ENCODE measurements at regions not wholly inside any gene's neighbourhood (a gene's known extent, or its start where the extent isn't known, plus 50 kb on each side); places are given as distances from the start of the nearest gene placed in this dataset.

DNA sequence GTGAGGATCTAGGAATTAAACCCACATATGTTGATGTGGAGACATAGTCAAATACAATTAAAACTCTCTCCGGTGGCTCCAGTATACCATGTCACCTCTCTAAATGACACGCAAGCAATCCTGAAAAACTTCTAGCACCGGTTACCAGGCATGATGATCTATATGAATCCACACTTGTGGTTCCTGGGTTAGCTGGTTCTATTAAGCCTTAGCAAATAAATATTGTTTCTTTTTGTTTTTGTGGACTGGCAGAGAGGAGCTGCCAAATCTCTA lies 104.8 kb downstream of the SEC61B start:
- DNase-seq (ENCODE audit: low spot score) = no peak
- ChIA-PET POLR2A (no interaction called here), CTCF (ENCODE audit: unreplicated experiment) (no interaction called here)
- TF ChIP-seq, protein P1, sequence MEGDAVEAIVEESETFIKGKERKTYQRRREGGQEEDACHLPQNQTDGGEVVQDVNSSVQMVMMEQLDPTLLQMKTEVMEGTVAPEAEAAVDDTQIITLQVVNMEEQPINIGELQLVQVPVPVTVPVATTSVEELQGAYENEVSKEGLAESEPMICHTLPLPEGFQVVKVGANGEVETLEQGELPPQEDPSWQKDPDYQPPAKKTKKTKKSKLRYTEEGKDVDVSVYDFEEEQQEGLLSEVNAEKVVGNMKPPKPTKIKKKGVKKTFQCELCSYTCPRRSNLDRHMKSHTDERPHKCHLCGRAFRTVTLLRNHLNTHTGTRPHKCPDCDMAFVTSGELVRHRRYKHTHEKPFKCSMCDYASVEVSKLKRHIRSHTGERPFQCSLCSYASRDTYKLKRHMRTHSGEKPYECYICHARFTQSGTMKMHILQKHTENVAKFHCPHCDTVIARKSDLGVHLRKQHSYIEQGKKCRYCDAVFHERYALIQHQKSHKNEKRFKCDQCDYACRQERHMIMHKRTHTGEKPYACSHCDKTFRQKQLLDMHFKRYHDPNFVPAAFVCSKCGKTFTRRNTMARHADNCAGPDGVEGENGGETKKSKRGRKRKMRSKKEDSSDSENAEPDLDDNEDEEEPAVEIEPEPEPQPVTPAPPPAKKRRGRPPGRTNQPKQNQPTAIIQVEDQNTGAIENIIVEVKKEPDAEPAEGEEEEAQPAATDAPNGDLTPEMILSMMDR (conservative IDR thresholded peaks at IDR 0.05; ENCODE audit: low read length) = no peak
- TF ChIP-seq EZH2phosphoT487 (IDR thresholded peaks at IDR 0.05; ENCODE audit: borderline replicate concordance, low read depth, low read length) = no peak
- no peaks in the 10 kb centered on the region for H3K4me1 ChIP-seq (ENCODE audit: insufficient read depth, low read length, poor library complexity, severe bottlenecking)
- no peak overlapping the region for H3K27ac ChIP-seq (ENCODE audit: low read depth, low read length, poor library complexity, severe bottlenecking)
- H2AFZ ChIP-seq (ENCODE audit: low read length) = no peak overlapping the region
- no peak overlapping the region for H3K4me3 ChIP-seq (ENCODE audit: low read depth, low read length, poor library complexity, severe bottlenecking)
- H3K9me2 ChIP-seq (ENCODE audit: insufficient read depth, low read length) = no peaks in the 10 kb centered on the region
- H3K79me2 ChIP-seq (ENCODE audit: insufficient read depth, low read depth, low read length) = no peaks in the 10 kb centered on the region
- intact Hi-C loops (cut with micrococcal nuclease; ENCODE audit: unreplicated experiment) = no loop called here
- no TSS peak for BruUV-seq (replicated peaks)
- no peak overlapping the region for H3K4me2 ChIP-seq (ENCODE audit: low read length)
- H3K36me3 ChIP-seq (ENCODE audit: insufficient read depth, low read length) = no peaks in the 10 kb centered on the region
- H3K9me3 ChIP-seq (ENCODE audit: low read length) = no peaks in the 10 kb centered on the region
- no peaks in the 10 kb centered on the region for H4K20me1 ChIP-seq (ENCODE audit: insufficient read depth, low read length)

DNA sequence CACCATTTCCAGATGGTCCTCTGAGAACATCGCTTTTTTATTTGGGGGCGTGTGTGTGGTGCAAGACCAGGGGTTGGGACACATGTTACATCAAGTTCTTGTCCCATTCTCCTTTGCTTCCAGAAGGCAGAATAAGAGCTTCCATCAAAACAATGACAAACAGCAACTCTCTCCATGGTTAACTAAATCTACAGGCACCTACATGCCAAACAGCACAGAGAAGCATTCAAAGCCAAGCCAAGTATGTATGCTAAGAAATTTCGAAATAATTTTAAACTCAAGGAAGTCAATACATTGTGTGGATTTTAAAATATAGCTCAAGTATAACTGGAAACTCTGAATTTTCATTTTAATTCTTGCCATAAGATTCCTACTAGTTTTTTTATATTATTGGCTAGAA lies 105.6 kb downstream of the SEC61B start:
- no peaks in the 10 kb centered on the region for H3K9me3 ChIP-seq (ENCODE audit: low read length)
- ChIA-PET CTCF (ENCODE audit: unreplicated experiment) (no interaction called here), POLR2A (interaction anchor here (0.6 kb wide), 1 partner anchor 20 kb away, joined by 3 read pairs; no protein-coding TSS in a partner anchor)
- no peak overlapping the region for H2AFZ ChIP-seq (ENCODE audit: low read length)
- no peaks in the 10 kb centered on the region for H3K36me3 ChIP-seq (ENCODE audit: insufficient read depth, low read length)
- BruUV-seq (replicated peaks) = no TSS peak
- H3K27ac ChIP-seq (ENCODE audit: low read depth, low read length, poor library complexity, severe bottlenecking) = no peak overlapping the region
- no peaks in the 10 kb centered on the region for H3K9me2 ChIP-seq (ENCODE audit: insufficient read depth, low read length)
- H3K4me1 ChIP-seq (ENCODE audit: insufficient read depth, low read length, poor library complexity, severe bottlenecking) = no peaks in the 10 kb centered on the region
- intact Hi-C loops (cut with micrococcal nuclease; ENCODE audit: unreplicated experiment) = no loop called here
- H3K4me2 ChIP-seq (ENCODE audit: low read length) = no peak overlapping the region
- DNase-seq (ENCODE audit: low spot score) = no peak
- H3K4me3 ChIP-seq (ENCODE audit: low read depth, low read length, poor library complexity, severe bottlenecking) = no peak overlapping the region
- H4K20me1 ChIP-seq (ENCODE audit: insufficient read depth, low read length) = no peaks in the 10 kb centered on the region
- no peaks in the 10 kb centered on the region for H3K79me2 ChIP-seq (ENCODE audit: insufficient read depth, low read depth, low read length)
- TF ChIP-seq, protein P1 (conservative IDR thresholded peaks at IDR 0.05; ENCODE audit: low read length) = no peak
- TF ChIP-seq EZH2phosphoT487 (IDR thresholded peaks at IDR 0.05; ENCODE audit: borderline replicate concordance, low read depth, low read length) = no peak

DNA sequence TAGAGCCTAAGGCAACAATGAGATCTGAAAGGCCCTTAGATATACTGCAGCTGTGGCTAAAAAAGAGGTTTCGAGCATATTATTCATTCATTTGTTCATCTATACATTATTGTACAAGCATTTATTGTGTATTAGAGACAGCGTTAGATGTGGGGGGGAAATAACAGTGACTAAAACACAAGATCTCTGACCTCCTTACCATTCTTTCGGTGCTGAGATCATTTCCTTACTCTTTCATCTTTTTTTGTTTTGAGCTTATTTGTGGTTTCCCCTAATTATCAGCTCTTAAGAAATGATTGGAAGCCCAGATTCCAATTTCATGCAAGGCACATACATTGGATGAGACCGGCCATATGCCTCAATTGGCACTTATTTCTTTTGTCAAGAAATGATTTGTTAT lies 113.2 kb downstream of the SEC61B start:
- Histone ChIP-seq H3K9me3 (ENCODE audit: low read length) (no peaks in the 10 kb centered on the region), H3K4me1 (ENCODE audit: insufficient read depth, low read length, poor library complexity, severe bottlenecking) (no peaks in the 10 kb centered on the region), H3K79me2 (ENCODE audit: insufficient read depth, low read depth, low read length) (no peaks in the 10 kb centered on the region), H3K36me3 (ENCODE audit: insufficient read depth, low read length) (no peaks in the 10 kb centered on the region), H3K27ac (ENCODE audit: low read depth, low read length, poor library complexity, severe bottlenecking) (no peak overlapping the region), H3K9me2 (ENCODE audit: insufficient read depth, low read length) (no peaks in the 10 kb centered on the region), H4K20me1 (ENCODE audit: insufficient read depth, low read length) (no peaks in the 10 kb centered on the region), H2AFZ (ENCODE audit: low read length) (no peak overlapping the region), H3K4me2 (ENCODE audit: low read length) (no peak overlapping the region), H3K4me3 (ENCODE audit: low read depth, low read length, poor library complexity, severe bottlenecking) (no peak overlapping the region)
- CTCF ChIA-PET (ENCODE audit: unreplicated experiment) = no interaction called here
- DNase-seq (ENCODE audit: low spot score) = no peak
- no TSS peak for BruUV-seq (replicated peaks)
- POLR2A ChIA-PET = no interaction called here
- intact Hi-C loops (cut with micrococcal nuclease; ENCODE audit: unreplicated experiment) = loop anchor here (10.0 kb wide), 1 partner anchor 150 kb away; no protein-coding TSS in a partner anchor
- TF ChIP-seq EZH2phosphoT487 (IDR thresholded peaks at IDR 0.05; ENCODE audit: borderline replicate concordance, low read depth, low read length) = no peak
